ENCODE measurements at regions not wholly inside any gene's neighbourhood (a gene's known extent, or its start where the extent isn't known, plus 50 kb on each side); places are given as distances from the start of the nearest gene placed in this dataset.
"Not testable (repeated sequence)": the region's sequence is repeated elsewhere in the genome, so short reads cannot be mapped to it uniquely, and the experiment has no call there.

GRCh38 chr2:57418859-57419346 is 627.7 kb upstream of the VRK2 start:
- not testable (repeated sequence) for DNase-seq

DNA sequence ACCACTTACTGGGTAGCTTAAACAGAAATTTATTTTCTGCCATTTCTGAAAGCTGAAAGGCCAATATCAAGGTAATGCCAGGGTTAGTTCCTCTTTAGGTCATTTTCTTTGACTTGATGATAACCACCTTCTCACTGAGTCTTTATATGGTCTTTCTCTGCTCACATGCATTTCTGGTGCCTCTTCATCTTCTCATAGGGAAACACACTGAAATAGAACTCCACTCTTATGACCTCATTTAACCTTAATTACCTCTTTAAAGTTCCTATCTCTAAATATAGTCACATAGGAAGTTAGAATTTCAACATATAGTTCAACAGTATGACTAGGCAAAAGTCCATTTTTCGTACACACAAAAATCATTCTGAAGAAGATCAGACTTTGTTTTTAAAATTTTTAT is 616.8 kb upstream of the VRK2 start:
- no peak for DNase-seq

- no peak for DNase-seq
Observed at GRCh38 chr2:57432528-57432927, 614.1 kb upstream of the VRK2 start.

GRCh38 chr2:57434441-57434840 is 612.2 kb upstream of the VRK2 start:
- DNase-seq, result no peak

DNA sequence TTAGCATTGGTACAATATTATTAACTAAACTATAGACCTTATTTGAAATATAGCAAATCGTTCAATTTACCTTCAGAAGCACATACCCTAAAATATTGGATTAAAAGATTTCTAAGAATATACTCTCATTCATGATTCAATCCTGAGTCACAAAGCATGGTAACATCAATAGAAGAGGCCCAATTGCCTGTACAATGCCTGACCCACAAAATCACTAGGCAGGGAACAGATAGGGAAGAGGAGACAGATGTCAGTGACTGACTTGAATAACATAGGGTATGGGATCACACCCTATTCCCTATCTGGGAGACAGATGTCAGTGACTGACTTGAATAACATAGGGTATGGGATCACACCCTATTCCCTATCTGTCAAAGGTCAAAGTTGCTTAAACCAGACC is 611.6 kb upstream of the VRK2 start:
- no peak for DNase-seq

- DNase-seq, result no peak
Observed at GRCh38 chr2:57437077-57437476, 609.5 kb upstream of the VRK2 start.

GRCh38 chr2:57440437-57440836 is 606.2 kb upstream of the VRK2 start:
- DNase-seq, result no peak

GRCh38 chr2:57443086-57443485 is 603.5 kb upstream of the VRK2 start:
- DNase-seq, result no peak

DNA sequence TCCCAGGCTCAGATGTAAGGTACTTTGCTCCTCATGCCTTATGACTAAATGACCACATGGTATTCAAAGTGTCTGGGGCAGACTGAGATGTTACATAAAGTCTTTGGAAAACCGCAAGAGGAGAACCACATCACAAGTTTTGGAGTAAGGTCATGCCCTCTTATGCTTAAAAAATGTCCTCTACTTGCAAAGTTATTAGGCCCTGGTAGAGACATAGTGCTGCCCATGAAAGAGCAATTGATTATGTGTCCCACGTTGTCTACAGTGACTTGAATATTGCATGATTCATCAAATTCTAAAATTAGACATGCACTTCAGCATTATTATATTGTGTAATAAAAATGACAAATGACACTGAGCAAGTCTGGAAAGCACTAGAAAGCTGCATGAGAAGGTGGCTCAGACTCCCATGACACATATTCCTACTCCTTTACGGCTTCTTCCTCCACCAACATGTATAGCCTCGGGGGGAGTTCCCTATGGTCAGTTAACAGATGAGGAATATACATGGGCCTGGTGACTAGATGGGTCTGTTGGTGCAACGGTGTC is 602.6 kb upstream of the VRK2 start:
- no peak for DNase-seq

- DNase-seq, result no peak
Observed at GRCh38 chr2:57444752-57445430, 601.7 kb upstream of the VRK2 start.

DNA sequence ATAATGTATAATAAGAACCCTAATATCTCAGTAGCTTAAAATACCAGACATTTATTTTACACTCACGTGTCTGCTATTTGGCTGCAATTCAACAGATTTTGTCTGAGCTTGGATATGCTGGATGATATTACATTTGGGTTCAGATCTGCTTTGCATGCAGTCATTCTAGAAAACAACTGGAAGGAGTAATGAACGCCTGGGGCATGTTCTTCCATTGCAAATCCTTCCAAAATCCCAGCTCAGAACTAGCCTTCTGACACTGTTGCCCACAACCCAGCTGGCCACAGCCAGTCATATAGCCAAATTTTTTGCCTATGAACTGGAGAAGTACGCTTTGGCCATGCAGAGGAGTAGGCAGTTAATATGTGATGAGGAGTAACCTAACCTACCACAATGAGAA is 597.8 kb upstream of the VRK2 start:
- DNase-seq, result no peak

- no peak for DNase-seq
Observed at GRCh38 chr2:57450170-57450569, 596.4 kb upstream of the VRK2 start.

DNA sequence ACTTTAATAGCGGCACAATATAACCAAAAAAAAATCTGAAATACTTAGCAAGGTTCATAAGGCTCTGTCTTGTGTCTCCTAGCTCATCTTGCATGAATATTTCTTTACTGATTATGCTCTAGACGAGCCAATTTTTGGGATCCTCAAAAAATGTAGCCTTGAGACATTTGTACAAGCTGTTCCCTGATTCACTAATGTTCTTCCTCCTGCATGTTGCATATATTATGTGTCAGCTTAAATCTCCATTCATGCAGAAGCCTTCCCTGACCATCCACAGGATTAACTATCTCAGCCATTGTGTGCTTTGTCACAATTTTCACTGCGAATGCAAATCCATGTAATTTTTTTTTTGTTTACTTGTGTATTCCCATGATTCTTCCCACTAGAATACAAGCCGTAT is 594.0 kb upstream of the VRK2 start:
- DNase-seq, result no peak

GRCh38 chr2:57453945-57454344 is 592.7 kb upstream of the VRK2 start:
- DNase-seq, result no peak

- no peak for DNase-seq
Observed at GRCh38 chr2:57460396-57461276, 586.0 kb upstream of the VRK2 start.

DNA sequence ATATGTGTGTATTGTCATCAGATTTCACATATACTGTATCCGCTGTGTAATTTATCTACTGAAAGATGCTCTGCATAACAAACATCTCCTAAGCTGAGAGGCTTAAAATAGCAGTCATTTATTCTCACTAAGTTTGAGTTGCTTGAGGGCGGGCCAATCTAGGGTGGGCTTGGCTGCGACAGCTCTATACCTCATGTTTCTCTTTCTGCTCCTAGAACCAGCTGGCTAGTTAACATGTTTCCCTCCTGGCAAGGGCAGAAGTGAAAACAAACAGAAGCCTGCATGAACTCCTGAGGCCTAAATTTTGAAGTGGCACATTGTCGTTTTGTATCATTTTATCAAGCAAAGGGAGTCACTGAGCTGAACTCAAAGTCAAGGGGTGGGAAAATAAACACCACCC is 585.0 kb upstream of the VRK2 start:
- DNase-seq, result no peak

DNA sequence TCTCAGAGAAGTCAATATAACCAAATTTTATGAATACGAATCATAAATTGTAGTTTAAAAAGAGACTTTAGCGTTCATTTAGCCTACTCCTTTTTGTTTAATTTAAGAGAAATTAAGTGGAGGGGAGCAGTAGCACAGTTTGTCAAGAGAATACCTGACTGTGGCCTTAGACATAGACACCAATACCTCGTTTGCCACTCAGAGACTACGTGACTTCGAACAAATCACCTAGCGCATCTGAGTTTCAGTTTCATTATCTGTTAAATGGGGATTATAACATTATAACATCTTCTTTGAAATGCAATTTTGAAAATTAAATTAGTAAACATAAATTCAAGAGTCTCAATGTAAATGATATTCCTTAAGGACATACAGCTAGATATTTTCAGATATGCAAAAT is 581.5 kb upstream of the VRK2 start:
- no peak for DNase-seq

- no peak for DNase-seq
Observed at GRCh38 chr2:57465967-57466366, 580.6 kb upstream of the VRK2 start.

GRCh38 chr2:57475391-57475790 is 571.2 kb upstream of the VRK2 start:
- DNase-seq, result no peak

DNA sequence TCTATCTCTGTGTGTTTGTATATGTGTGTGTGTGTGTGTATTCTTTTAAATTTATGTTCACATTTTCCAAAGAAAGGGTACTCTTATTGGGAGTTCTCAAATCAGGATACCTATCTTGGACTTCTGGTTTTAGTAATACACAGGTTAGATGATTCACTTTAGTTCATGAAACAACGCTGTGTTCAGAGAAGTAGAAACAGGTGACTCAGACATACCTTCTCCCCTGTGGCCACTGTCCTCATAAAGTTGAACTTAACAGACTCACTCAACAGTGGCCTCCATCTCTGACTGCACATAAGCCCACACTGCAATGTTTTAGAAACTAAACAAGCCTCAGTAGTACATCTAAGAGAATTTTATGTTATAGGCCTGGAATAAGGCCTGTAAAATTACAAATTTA is 566.6 kb upstream of the VRK2 start:
- DNase-seq, result no peak

DNA sequence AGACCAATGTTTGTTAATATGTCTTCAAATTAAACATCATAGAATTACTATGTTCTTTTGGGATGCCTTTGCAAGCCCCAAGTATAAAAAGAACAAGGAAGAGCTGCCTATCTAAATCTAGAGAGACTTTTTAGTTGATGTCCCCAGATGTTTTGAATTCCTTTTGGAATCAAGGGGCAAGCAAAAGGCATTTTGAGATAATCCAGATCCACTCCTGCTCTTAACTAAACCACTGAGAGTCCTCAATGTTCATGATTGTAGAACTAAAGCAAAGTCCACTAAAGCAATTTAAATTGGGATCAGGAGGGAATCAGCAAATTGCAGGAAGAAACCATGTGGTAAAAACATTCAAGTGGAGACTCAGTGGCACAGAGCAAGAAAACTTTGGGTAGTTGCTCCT is 558.5 kb upstream of the VRK2 start:
- DNase-seq, result no peak

- DNase-seq, result no peak
Observed at GRCh38 chr2:57490741-57491140, 555.9 kb upstream of the VRK2 start.

DNA sequence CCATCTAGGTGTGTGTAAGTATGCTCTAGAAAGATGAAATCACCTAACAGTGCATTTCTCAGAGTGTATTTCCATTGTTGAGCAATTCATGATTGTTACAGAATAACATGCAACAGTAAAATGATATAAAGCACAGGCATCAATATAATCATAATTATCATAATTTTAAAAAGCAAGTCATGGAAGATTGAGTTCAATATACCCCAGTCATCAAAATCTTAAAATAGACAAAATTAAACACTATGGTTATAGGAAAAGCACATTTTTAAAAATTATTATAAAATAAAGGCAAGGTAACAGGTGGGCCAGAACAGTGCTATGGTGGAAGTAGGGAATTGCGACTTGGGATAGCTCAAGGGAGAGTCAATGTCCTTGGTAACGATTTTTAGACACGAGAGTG is 555.4 kb upstream of the VRK2 start:
- no peak for DNase-seq

Measured in hypothalamus (tissue), 51 donors.